HS-5 (cell line): ENCODE measurements at regions not wholly inside any gene's neighbourhood (a gene's known extent, or its start where the extent isn't known, plus 50 kb on each side); places are given as distances from the start of the nearest gene placed in this dataset.
"Not testable (repeated sequence)": the region's sequence is repeated elsewhere in the genome, so short reads cannot be mapped to it uniquely, and the experiment has no call there.

ENCODE experiments used
- DNase-seq: peaks from one replicate; pipeline ENCODE4 v3.0.0-alpha.2; 2012; ENCODE audit warnings: low read depth

DNA sequence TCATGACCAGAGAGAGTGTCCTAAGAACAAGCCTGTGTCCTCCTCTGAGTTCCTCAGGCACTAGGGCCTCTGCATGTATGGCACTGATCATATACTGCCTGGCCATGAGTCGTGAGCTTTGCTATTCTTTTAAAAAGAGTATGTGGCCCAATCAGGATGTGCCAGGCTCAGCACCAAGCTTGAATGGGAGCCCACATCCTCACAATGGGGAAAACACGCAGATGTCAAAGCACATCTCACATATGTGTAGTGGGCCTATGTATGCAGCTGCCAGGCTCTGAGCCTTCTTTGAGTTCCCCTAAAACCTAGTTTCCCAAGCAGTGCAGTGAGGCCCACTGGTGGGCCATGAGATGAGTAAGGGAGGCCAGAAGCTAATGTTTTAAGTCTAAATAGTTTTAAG is 69.9 kb upstream of the SLC1A4 start:
- DNase-seq, result no peak

GRCh38 chr2:64922482-64923384 is 66.5 kb upstream of the SLC1A4 start:
- no peak for DNase-seq

DNA sequence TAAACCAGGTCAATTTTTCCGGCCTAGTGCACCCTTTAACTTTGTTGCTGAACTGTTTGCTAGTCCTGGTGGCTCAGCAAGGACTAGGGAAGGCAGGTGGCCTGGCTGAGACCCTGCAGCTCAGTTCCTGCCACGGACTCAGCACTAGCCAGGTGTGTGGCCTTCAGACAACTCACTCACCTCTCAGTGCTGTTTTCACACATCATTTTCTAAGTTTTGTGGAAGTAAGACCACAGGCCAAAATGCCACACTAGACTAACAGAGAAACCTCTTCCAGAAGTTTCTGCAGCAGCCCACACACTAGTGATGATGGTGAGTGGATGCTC is 65.9 kb upstream of the SLC1A4 start:
- no peak for DNase-seq

- no peak for DNase-seq
Measured at GRCh38 chr2:64924170-64924934, 64.8 kb upstream of the SLC1A4 start.

- DNase-seq, result not testable (repeated sequence)
Measured at GRCh38 chr2:64925930-64926722, 63.1 kb upstream of the SLC1A4 start.

DNA sequence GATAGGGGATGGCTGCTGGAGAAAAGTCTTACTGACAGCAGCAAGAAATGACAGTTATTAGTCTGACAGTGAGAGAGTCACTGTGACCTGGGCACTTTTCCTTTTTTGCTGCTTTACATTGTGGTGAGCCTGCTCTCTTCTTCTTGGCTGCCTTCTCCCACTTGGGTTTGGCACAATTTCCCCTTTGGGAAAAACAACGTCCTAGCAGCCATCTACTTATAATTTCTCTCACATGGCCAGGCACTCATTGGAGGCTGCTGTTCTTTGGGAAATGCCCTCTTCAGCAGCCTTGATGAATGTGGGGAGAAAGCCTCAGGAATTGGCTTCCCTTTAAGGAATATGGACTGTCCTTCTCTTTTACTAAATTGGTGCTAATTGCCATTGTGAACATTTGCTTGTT is 60.4 kb upstream of the SLC1A4 start:
- DNase-seq, result no peak

- no peak for DNase-seq
Measured at GRCh38 chr2:64929333-64929732, 59.9 kb upstream of the SLC1A4 start.

DNA sequence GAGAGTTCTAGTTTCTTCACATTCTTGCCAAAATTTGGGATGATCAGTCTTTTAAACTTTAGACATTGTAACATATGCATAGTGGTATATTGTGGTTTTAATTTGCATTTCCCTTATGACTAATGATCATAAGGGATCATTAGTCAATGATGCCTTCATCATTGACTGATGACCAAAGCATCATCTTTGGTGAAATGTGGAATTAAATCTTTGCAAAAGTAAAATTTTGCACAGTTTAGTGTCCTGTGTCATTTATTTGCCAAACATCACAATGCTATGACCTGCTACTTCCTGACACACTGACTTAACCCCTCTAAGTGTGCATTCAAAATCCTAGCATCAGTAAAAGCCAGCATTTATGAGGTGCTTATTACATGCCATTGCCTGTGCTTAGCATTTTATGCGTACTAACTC is 58.9 kb upstream of the SLC1A4 start:
- no peak for DNase-seq

DNA sequence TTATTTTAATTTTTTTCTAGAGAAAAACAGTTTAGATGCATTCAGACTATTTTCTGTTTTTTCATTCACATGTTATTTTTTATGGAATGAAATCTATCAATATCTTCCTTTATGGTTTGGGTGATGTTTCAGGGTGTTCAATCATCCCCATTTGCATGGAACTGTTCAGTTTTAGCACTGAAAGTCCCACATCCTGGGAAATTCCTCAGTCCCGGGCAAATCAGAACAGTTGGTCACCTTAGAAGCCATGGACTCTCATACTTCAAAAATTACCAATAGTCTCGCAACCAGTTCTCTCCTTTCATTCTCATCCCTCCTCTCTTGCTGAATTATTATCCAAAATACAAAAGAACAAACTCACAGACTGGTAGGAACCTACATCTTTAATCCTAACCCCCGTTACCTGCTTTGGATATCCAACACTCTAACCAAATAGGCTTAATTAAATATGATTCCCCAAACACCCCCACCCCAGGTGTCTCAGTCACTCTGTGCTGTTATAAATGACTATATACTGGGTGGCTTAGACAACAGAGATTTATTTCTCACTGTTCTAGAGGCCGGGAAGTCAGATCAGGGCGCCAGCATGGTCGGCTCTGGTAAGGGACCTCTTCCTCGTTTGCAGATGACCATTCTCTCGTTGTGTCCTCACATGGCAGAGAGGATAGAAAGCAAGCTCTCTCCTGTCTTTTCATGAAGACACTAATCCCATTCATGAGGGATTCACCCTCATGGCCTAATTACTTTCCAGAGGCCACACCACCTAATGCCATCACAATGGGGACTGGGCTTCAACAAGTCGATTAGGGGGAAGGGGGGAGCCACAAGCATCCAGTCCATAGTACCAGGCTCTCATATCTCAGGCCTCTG is 57.7 kb upstream of the SLC1A4 start:
- no peak for DNase-seq

DNA sequence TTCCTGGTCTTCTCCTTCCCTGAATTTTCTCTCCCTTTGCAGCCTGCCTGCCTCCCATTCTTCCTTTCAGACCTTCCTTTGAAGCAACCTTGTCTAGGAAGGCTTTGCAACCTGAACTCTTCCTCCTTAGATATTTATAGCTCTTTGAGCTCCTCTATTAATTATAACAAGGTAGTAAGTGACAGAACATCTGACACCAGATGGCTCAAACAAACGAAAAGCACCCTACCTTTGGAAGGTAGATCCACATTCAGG is 57.2 kb upstream of the SLC1A4 start:
- no peak for DNase-seq

GRCh38 chr2:64932371-64933216 is 56.6 kb upstream of the SLC1A4 start:
- DNase-seq, result no peak

- DNase-seq, result no peak
Measured at GRCh38 chr2:64934530-64934929, 54.7 kb upstream of the SLC1A4 start.

DNA sequence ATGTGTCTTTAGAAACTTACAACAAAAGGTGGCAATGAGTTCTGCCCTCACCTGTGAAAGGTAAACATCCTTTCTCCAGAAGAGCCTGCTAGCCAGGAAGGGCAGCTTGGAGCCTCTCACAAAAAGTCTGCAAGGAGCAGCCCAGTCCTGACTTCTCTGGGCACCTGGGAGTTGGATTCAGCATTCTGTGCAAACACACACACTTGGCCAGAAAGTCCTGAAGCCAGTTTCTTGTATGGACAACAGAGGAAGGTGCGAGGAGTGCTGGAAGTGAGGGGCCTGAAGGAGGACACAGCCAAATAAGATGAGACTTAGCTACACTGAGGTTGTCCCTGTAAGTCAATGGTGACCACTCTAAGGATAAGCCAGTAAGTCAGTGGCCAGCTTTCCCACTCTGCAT is 52.4 kb upstream of the SLC1A4 start:
- DNase-seq, result no peak

DNA sequence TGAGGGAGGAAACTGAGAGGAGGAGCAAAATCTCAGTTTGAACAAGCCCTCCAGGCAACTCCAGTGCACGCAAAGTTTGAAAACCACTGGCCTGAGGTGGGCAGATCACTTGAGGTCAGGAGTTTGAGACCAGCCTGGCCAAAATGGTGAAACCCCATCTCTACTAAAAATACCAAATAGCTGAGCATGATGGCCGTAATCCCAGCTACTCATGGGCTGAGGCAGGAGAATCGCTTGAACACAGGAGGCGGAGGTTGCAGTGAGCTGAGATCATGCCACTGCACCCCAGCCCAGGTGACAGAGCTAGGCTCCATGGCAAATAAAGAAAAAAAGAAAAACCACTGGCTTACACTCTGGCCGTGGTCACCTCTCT is 51.9 kb upstream of the SLC1A4 start:
- DNase-seq, result not testable (repeated sequence)

- no peak for DNase-seq
Measured at GRCh38 chr2:64937687-64938491, 51.3 kb upstream of the SLC1A4 start.

DNA sequence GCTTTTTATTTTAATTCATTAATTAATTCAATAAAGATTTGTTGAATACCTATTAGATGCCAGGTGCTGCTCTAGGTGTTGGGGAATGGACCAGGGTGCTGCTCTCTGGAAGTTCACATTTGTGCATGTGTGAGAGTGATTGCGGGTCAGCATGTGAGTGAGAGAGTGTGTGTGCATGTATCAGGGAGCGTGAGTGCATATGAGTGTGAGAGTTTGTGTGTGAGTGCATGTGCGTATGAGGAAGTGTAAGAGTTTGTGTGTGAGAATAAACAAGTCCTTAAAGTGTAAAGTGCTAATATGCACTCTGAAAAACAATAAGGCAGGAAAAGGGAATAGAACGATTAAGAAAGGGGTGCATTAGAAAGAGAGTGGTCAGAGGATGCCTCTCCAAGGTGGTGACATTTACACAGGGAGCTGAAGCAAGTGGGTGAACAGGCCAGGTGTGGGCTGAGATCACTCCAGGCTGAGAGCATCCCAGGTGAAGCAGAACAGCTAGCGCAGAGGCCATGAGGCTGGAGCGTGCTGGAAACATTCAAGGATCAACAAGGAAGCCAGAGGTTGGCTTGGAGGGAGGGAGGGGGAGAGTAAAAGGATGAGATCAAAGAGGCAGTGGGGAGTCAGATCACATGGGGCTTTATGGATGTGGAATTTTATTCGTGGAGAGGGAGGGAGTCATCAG is 50.5 kb upstream of the SLC1A4 start:
- DNase-seq, result no peak

GRCh38 chr2:64939332-64939917 is 49.8 kb upstream of the SLC1A4 start:
- DNase-seq, result no peak
